Neural progenitor cell (in vitro differentiated cells): ENCODE measurements at regions not wholly inside any gene's neighbourhood (a gene's known extent, or its start where the extent isn't known, plus 50 kb on each side); places are given as distances from the start of the nearest gene placed in this dataset.

ENCODE experiments used
- DNase-seq: peaks from one replicate; pipeline ENCODE4 v3.0.0-alpha.2; 2016; ENCODE audit warnings: low spot score
- H2AFZ ChIP-seq: fragments of 200-600 bp; sonication (generic); replicated peaks from 2 replicates; pipeline ENCODE4 v1.6.1; 2016; ENCODE audit warnings: antibody characterized with exemption
- H3F3A ChIP-seq: fragments of 200-600 bp; sonication (generic); 2 replicates; pipeline ENCODE4 v1.6.1; 2016; ENCODE audit warnings: antibody characterized with exemption, low read depth
- H3K27ac ChIP-seq: fragments of 200-600 bp; sonication (generic); 2 replicates; pipeline ENCODE4 v1.5.1; 2016; ENCODE audit warnings: mild to moderate bottlenecking
- H3K27me3 ChIP-seq: fragments of 200-600 bp; sonication (generic); 2 replicates; pipeline ENCODE4 v1.6.1; 2016; ENCODE audit warnings: mild to moderate bottlenecking, moderate library complexity
- H3K36me3 ChIP-seq: fragments of 200-600 bp; sonication (generic); 2 replicates; pipeline ENCODE4 v1.5.1; 2016
- H3K4me1 ChIP-seq: fragments of 200-600 bp; sonication (generic); 2 replicates; pipeline ENCODE4 v1.6.1; 2016; ENCODE audit warnings: mixed run types
- H3K4me2 ChIP-seq: fragments of 200-600 bp; sonication (generic); 2 replicates; pipeline ENCODE4 v1.6.1; 2016
- H3K4me3 ChIP-seq: fragments of 200-600 bp; sonication (generic); 2 replicates; pipeline ENCODE4 v1.5.1; 2016
- H3K79me2 ChIP-seq: fragments of 200-600 bp; sonication (generic); 2 replicates; pipeline ENCODE4 v1.6.1; 2016; ENCODE audit warnings: low read depth
- H3K9ac ChIP-seq: fragments of 200-600 bp; sonication (generic); 2 replicates; pipeline ENCODE4 v1.6.1; 2016
- H3K9me3 ChIP-seq: fragments of 200-600 bp; sonication (generic); 2 replicates; pipeline ENCODE4 v1.5.1; 2016; ENCODE audit warnings: low read depth
- H4K20me1 ChIP-seq: fragments of 200-600 bp; sonication (generic); 2 replicates; pipeline ENCODE4 v1.6.1; 2016; ENCODE audit warnings: low read depth
- H3K27ac Mint-ChIP-seq: 3 replicates; pipeline ENCODE4 v1.8.0; 2021; ENCODE audit warnings: mixed read lengths
- H3K27me3 Mint-ChIP-seq: 2 replicates; pipeline ENCODE4 v1.8.0; 2022; ENCODE audit warnings: low read depth, mild to moderate bottlenecking, inconsistent platforms, moderate library complexity, mixed read lengths; ENCODE audit not compliant: insufficient read depth
- H3K36me3 Mint-ChIP-seq: 3 replicates; pipeline ENCODE4 v1.8.0; 2021; ENCODE audit warnings: mixed read lengths
- H3K4me1 Mint-ChIP-seq: 3 replicates; pipeline ENCODE4 v1.8.0; 2021; ENCODE audit warnings: mixed read lengths
- H3K4me3 Mint-ChIP-seq: 3 replicates; pipeline ENCODE4 v1.8.0; 2021; ENCODE audit warnings: mild to moderate bottlenecking, moderate library complexity, mixed read lengths
- H3K9me3 Mint-ChIP-seq: 3 replicates; pipeline ENCODE4 v1.8.0; 2020; ENCODE audit warnings: mixed read lengths
- CTCF ChIP-seq: fragments of 200-600 bp; sonication (generic); IDR thresholded peaks from 2 replicates; pipeline ENCODE4 v1.5.1; 2017; ENCODE audit warnings: antibody characterized with exemption, mild to moderate bottlenecking
- EZH2 ChIP-seq: fragments of 200-600 bp; sonication (generic); IDR thresholded peaks from 2 replicates; pipeline ENCODE4 v1.6.1; 2017; ENCODE audit warnings: antibody characterized with exemption, mild to moderate bottlenecking, moderate library complexity
- EZH2phosphoT487 ChIP-seq: fragments of 200-600 bp; sonication (generic); IDR thresholded peaks from 2 replicates; pipeline ENCODE4 v1.6.1; 2017; ENCODE audit warnings: antibody characterized with exemption

DNA sequence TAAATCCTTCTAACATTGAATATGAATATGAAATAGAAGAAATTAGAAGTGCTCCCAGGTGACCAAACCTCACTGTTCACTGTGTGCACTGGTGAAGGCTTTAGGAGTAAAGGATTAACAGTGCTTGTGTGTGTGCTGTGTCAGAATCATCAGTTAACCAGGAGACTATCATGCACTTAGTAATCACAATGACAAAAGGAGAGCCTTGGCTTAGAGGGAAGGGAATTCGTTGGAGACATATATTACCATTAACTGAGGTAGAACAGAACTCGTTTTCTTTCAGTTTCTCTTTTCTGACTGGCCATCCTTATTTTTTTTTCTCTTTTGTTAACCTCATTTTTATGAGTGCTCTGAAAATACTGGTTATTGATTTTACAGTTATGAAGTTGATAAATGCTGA lies 213.3 kb upstream of the GBE1 start:
- H3K4me2 ChIP-seq = no peak overlapping the region
- H2AFZ ChIP-seq = no peak overlapping the region
- no peak overlapping the region for H3K27ac ChIP-seq
- H3F3A ChIP-seq = peaks cover 11% of the 10 kb centered on the region
- H3K27ac Mint-ChIP-seq = no peak overlapping the region
- H3K4me3 ChIP-seq = no peak overlapping the region
- no peaks in the 10 kb centered on the region for H3K36me3 ChIP-seq
- no peaks in the 10 kb centered on the region for H3K27me3 ChIP-seq
- peaks cover 2% of the 10 kb centered on the region for H3K27me3 Mint-ChIP-seq
- no peaks in the 10 kb centered on the region for H3K9me3 ChIP-seq
- TF ChIP-seq EZH2 = no peak
- TF ChIP-seq EZH2phosphoT487 = no peak
- TF ChIP-seq CTCF = no peak
- DNase-seq = peak; percentile 6
- H3K4me1 ChIP-seq = peaks cover 12% of the 10 kb centered on the region
- peaks cover 3% of the 10 kb centered on the region for H3K4me1 Mint-ChIP-seq
- no peaks in the 10 kb centered on the region for H4K20me1 ChIP-seq
- no peak overlapping the region for H3K9ac ChIP-seq
- no peak overlapping the region for H3K4me3 Mint-ChIP-seq
- no peaks in the 10 kb centered on the region for H3K36me3 Mint-ChIP-seq
- no peaks in the 10 kb centered on the region for H3K79me2 ChIP-seq
- peaks cover 10% of the 10 kb centered on the region for H3K9me3 Mint-ChIP-seq

DNA sequence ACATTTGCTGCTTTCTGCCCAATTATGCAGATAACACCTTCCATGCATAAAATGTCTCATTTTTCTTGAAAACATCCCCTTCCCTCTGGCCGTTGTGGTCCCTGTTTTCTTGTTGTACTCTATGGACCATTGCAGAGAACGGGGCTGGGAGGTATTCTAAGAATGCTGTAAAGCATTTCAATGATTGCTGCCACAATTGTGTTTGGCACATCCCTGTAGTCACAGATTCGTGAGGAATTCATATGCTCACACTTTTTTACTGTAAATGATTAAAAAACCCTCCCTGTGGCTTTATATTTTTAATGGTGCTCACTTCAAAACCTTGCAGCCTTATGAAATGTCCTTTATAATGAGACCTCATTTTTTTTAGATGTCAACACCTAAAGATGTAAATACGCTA lies 207.2 kb upstream of the GBE1 start:
- Histone ChIP-seq H3K9ac (no peak overlapping the region), H3K36me3 (no peaks in the 10 kb centered on the region), H3K4me3 (no peak overlapping the region), H4K20me1 (no peaks in the 10 kb centered on the region), H3K4me1 (peaks cover 21% of the 10 kb centered on the region), H3K79me2 (no peaks in the 10 kb centered on the region), H3K27me3 (no peaks in the 10 kb centered on the region), H3K4me2 (peak overlapping the region; percentile 29), H3K9me3 (no peaks in the 10 kb centered on the region), H3K27ac (no peak overlapping the region), H3F3A (no peaks in the 10 kb centered on the region), H2AFZ (peak overlapping the region; percentile 22)
- Mint-ChIP-seq H3K27me3 (peaks cover 2% of the 10 kb centered on the region), H3K4me3 (no peak overlapping the region), H3K9me3 (peaks cover 10% of the 10 kb centered on the region), H3K4me1 (no peaks in the 10 kb centered on the region), H3K27ac (no peak overlapping the region), H3K36me3 (no peaks in the 10 kb centered on the region)
- DNase-seq = peak; percentile 30
- TF ChIP-seq EZH2phosphoT487 = no peak
- TF ChIP-seq CTCF = no peak
- no peak for TF ChIP-seq EZH2

DNA sequence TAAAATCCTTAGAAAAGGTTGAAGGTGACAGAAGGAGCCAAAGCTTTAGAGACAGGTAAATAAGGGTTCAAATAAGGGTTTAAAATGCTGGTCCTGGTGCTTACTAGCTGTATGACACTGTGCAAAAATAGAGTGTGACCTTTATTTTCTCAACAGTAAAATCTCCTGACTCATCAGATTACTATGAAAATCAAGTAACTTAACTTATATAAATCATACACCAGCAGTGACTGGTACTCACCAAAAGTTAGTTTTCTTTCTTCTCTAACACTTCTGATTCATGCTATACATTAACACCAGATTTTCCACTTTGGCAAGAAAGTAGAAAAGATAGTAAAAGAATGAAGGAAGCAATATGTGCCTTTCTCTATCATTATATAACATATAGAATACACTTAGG lies 205.9 kb upstream of the GBE1 start:
- Histone ChIP-seq H4K20me1 (no peaks in the 10 kb centered on the region), H3K79me2 (no peaks in the 10 kb centered on the region), H3K27ac (no peak overlapping the region), H3K4me1 (peaks cover 21% of the 10 kb centered on the region), H3K4me2 (no peak overlapping the region), H3F3A (no peaks in the 10 kb centered on the region), H3K9me3 (no peaks in the 10 kb centered on the region), H3K9ac (no peak overlapping the region), H2AFZ (no peak overlapping the region), H3K4me3 (no peak overlapping the region), H3K36me3 (no peaks in the 10 kb centered on the region), H3K27me3 (no peaks in the 10 kb centered on the region)
- H3K27me3 Mint-ChIP-seq = peaks cover 2% of the 10 kb centered on the region
- H3K4me1 Mint-ChIP-seq = no peaks in the 10 kb centered on the region
- no peak overlapping the region for H3K27ac Mint-ChIP-seq
- no peaks in the 10 kb centered on the region for H3K36me3 Mint-ChIP-seq
- no peak for DNase-seq
- H3K9me3 Mint-ChIP-seq = peaks cover 10% of the 10 kb centered on the region
- no peak overlapping the region for H3K4me3 Mint-ChIP-seq
- no peak for TF ChIP-seq CTCF
- TF ChIP-seq EZH2phosphoT487 = no peak
- TF ChIP-seq EZH2 = no peak

- Histone ChIP-seq H3F3A (no peaks in the 10 kb centered on the region), H3K9me3 (no peaks in the 10 kb centered on the region), H2AFZ (peak overlapping the region; percentile 20), H3K4me1 (peaks cover 21% of the 10 kb centered on the region), H3K4me3 (no peak overlapping the region), H4K20me1 (no peaks in the 10 kb centered on the region), H3K9ac (no peak overlapping the region), H3K4me2 (no peak overlapping the region), H3K27ac (no peak overlapping the region), H3K27me3 (no peaks in the 10 kb centered on the region), H3K36me3 (no peaks in the 10 kb centered on the region), H3K79me2 (no peaks in the 10 kb centered on the region)
- H3K27ac Mint-ChIP-seq = no peak overlapping the region
- H3K4me1 Mint-ChIP-seq = no peaks in the 10 kb centered on the region
- TF ChIP-seq EZH2 (no peak), CTCF (no peak), EZH2phosphoT487 (no peak)
- no peak overlapping the region for H3K4me3 Mint-ChIP-seq
- no peak for DNase-seq
- peaks cover 2% of the 10 kb centered on the region for H3K27me3 Mint-ChIP-seq
- H3K9me3 Mint-ChIP-seq = no peaks in the 10 kb centered on the region
- no peaks in the 10 kb centered on the region for H3K36me3 Mint-ChIP-seq
Observed at GRCh38 chr3:81965696-81966095, 204.3 kb upstream of the GBE1 start.
